ENCODE measurements at regions not wholly inside any gene's neighbourhood (a gene's known extent, or its start where the extent isn't known, plus 50 kb on each side); places are given as distances from the start of the nearest gene placed in this dataset.

DNA sequence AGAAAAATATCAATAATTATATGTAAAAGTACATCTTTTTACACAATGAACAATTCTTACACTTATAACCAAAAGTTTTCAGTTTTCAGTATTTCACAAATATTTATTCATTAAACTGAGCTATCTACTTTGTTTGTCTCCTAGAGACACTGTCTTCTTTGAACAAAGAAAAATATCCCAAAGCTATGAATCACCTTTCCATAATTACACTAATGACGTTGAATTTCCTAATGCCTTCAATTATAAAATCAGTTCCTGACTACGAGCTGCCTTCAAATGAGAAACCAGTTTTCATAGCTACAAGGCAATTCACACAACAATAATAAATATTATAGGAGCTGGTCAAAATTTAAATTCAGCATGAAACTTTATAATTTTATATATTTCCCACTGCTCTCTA lies 201.8 kb upstream of the BRINP3 start:
- no peak overlapping the region for H3K9ac ChIP-seq (ENCODE audit: low read depth, low read length)
- H3K36me3 ChIP-seq (ENCODE audit: control insufficient read depth, insufficient read depth, low read length), result no peaks in the 10 kb centered on the region
- H3K4me3 ChIP-seq (ENCODE audit: insufficient read depth, low read depth, low read length), result no peak overlapping the region
- no CpG with 5 or more reads among the region's 2 CpGs for WGBS, 2 experiments (ENCODE audit: extremely low coverage in 2 of 2, insufficient read length in 1 of 2)
- H2BK15ac ChIP-seq (ENCODE audit: low read depth, low read length), result no peak overlapping the region
- H2AFZ ChIP-seq (replicated peaks; ENCODE audit: low read length, poor library complexity), result no peak overlapping the region
- no peak overlapping the region for H2AK9ac ChIP-seq (replicated peaks; ENCODE audit: low read depth, low read length, poor library complexity)
- H3K4ac ChIP-seq (ENCODE audit: low read depth, low read length), result no peak overlapping the region
- H3K79me1 ChIP-seq (ENCODE audit: low read depth in 1 of 2, low read length in 2 of 2), result no peaks in the 10 kb centered on the region
- intact Hi-C loops (cut with micrococcal nuclease), result no loop called here
- no peak for TF ChIP-seq POLR2A (IDR thresholded peaks at IDR 0.05; ENCODE audit: low read depth, low read length)
- no peak for TF ChIP-seq CEBPB (IDR thresholded peaks at IDR 0.05; ENCODE audit: low read depth, low read length)
- TF ChIP-seq NFE2L2 (IDR thresholded peaks at IDR 0.05; ENCODE audit: low read depth, low read length), result no peak
- no peak for TF ChIP-seq CHD1 (IDR thresholded peaks at IDR 0.05; ENCODE audit: low read depth, low read length)
- no peak for TF ChIP-seq MAZ (IDR thresholded peaks at IDR 0.05; ENCODE audit: borderline replicate concordance, low read depth, low read length)
- TF ChIP-seq, protein P1, sequence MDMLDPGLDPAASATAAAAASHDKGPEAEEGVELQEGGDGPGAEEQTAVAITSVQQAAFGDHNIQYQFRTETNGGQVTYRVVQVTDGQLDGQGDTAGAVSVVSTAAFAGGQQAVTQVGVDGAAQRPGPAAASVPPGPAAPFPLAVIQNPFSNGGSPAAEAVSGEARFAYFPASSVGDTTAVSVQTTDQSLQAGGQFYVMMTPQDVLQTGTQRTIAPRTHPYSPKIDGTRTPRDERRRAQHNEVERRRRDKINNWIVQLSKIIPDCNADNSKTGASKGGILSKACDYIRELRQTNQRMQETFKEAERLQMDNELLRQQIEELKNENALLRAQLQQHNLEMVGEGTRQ (IDR thresholded peaks at IDR 0.05; ENCODE audit: low read depth, low read length), result no peak
- TF ChIP-seq MXI1 (IDR thresholded peaks at IDR 0.05; ENCODE audit: borderline replicate concordance, low read depth, low read length), result no peak
- no peak for TF ChIP-seq BHLHE40 (IDR thresholded peaks at IDR 0.05; ENCODE audit: low read depth, low read length)
- no peak for TF ChIP-seq FOS (IDR thresholded peaks at IDR 0.05; ENCODE audit: low read depth, low read length)
- no peak for TF ChIP-seq MAFK (IDR thresholded peaks at IDR 0.05; ENCODE audit: low read depth, low read length)
- no peak for TF ChIP-seq RFX5 (IDR thresholded peaks at IDR 0.05; ENCODE audit: low read depth, low read length)
- TF ChIP-seq RAD21 (IDR thresholded peaks at IDR 0.05; ENCODE audit: low read length), result no peak
- in situ Hi-C loops (cut with MboI; ENCODE audit: low sequenced_read_pairs), result no loop called here
- no peaks in the 10 kb centered on the region for H3K4me1 ChIP-seq (ENCODE audit: control insufficient read depth, insufficient read depth, low read length)
- H3K9me3 ChIP-seq (ENCODE audit: control insufficient read depth, insufficient read depth, low read length), result no peaks in the 10 kb centered on the region
- no peak overlapping the region for H3K4me2 ChIP-seq (ENCODE audit: low read depth, low read length)
- no peaks in the 10 kb centered on the region for H3K9me1 ChIP-seq (ENCODE audit: insufficient read depth, low read length)
- no peak overlapping the region for H3K23ac ChIP-seq (ENCODE audit: low read depth, low read length)
- no peaks in the 10 kb centered on the region for H4K20me1 ChIP-seq (ENCODE audit: insufficient read depth, low read length)
- no peak overlapping the region for H2BK120ac ChIP-seq (ENCODE audit: low read depth, low read length)
- no TSS peak for BruUV-seq (replicated peaks)
- ATAC-seq (ENCODE audit: low read depth), result no peak
- no peak overlapping the region for H3K56ac ChIP-seq (ENCODE audit: extremely low read depth, insufficient read depth, low read length)
- no peak overlapping the region for H4K5ac ChIP-seq (ENCODE audit: low read depth, low read length)
- H2AK5ac ChIP-seq (ENCODE audit: low read depth, low read length), result no peak overlapping the region
- H3K18ac ChIP-seq (ENCODE audit: low read depth, low read length), result no peak overlapping the region
- no peaks in the 10 kb centered on the region for H3K27me3 ChIP-seq (ENCODE audit: control insufficient read depth, insufficient read depth, low read length)
- no peak overlapping the region for H4K8ac ChIP-seq (ENCODE audit: low read depth in 2 of 2, low read length in 2 of 2)
- no peak overlapping the region for H3K14ac ChIP-seq (replicated peaks; ENCODE audit: low read depth, low read length)
- H2BK5ac ChIP-seq (ENCODE audit: low read depth, low read length, poor library complexity, severe bottlenecking), result no peak overlapping the region
- no peak overlapping the region for H2BK20ac ChIP-seq (ENCODE audit: low read depth, low read length)
- no peak overlapping the region for H3K27ac ChIP-seq (ENCODE audit: insufficient read depth, low read length)
- H4K91ac ChIP-seq (ENCODE audit: insufficient read depth, low read depth, low read length), result no peak overlapping the region
- no peak for DNase-seq
- POLR2A ChIA-PET (ENCODE audit: unreplicated experiment), result no interaction called here
- dilution Hi-C loops (cut with HindIII; ENCODE audit: low sequenced_read_pairs, unreplicated experiment), result no loop called here
- CTCF ChIA-PET, result interaction anchor here (1.6 kb wide), 1 partner anchor 9 kb away, joined by 5 read pairs; no protein-coding TSS in a partner anchor

Data from IMR-90 (cell line).